Smooth muscle cell (in vitro differentiated cells): ENCODE measurements at regions not wholly inside any gene's neighbourhood (a gene's known extent, or its start where the extent isn't known, plus 50 kb on each side); places are given as distances from the start of the nearest gene placed in this dataset.

Source experiments
- DNase-seq: peaks from one replicate; lab custom pipeline; 2025; ENCODE audit not compliant: unreplicated experiment; lab: John Stamatoyannopoulos, UW
- H2AFZ ChIP-seq: fragments of 200-600 bp; sonication (generic); 2 replicates; pipeline ENCODE4 v1.6.0; 2016; ENCODE audit warnings: antibody characterized with exemption, low read depth, mild to moderate bottlenecking
- H3F3A ChIP-seq: fragments of 200-600 bp; sonication (generic); 2 replicates; pipeline ENCODE4 v1.6.0; 2017; ENCODE audit warnings: antibody characterized with exemption, low read depth
- H3K27ac ChIP-seq: fragments of 200-600 bp; sonication (generic); 2 replicates; pipeline ENCODE4 v1.5.1; 2016; ENCODE audit warnings: low read depth, mild to moderate bottlenecking
- H3K27me3 ChIP-seq: fragments of 200-600 bp; sonication (generic); 2 replicates; pipeline ENCODE4 v1.6.1; 2016; ENCODE audit warnings: low read depth, mild to moderate bottlenecking
- H3K36me3 ChIP-seq: fragments of 200-600 bp; sonication (generic); 2 replicates; pipeline ENCODE4 v1.5.1; 2016; ENCODE audit warnings: low read depth
- H3K4me1 ChIP-seq: fragments of 200-600 bp; sonication (generic); 2 replicates; pipeline ENCODE4 v1.5.1; 2016; ENCODE audit warnings: low read depth
- H3K4me2 ChIP-seq: fragments of 200-600 bp; sonication (generic); 2 replicates; pipeline ENCODE4 v1.6.0; 2016; ENCODE audit warnings: mild to moderate bottlenecking
- H3K4me3 ChIP-seq: fragments of 200-600 bp; sonication (generic); 2 replicates; pipeline ENCODE4 v1.5.1; 2016; ENCODE audit warnings: mild to moderate bottlenecking
- H3K79me2 ChIP-seq: fragments of 200-600 bp; sonication (generic); 2 replicates; pipeline ENCODE4 v1.6.0; 2016; ENCODE audit warnings: low read depth, mild to moderate bottlenecking
- H3K9ac ChIP-seq: fragments of 200-600 bp; sonication (generic); 2 replicates; pipeline ENCODE4 v1.6.0; 2016; ENCODE audit warnings: low read depth
- H3K9me3 ChIP-seq: fragments of 200-600 bp; sonication (generic); replicated peaks from 2 replicates; pipeline ENCODE4 v1.5.1; 2016; ENCODE audit warnings: low read depth
- H4K20me1 ChIP-seq: fragments of 200-600 bp; sonication (generic); 2 replicates; pipeline ENCODE4 v1.6.0; 2016; ENCODE audit warnings: low read depth
- WGBS: methylation state at CpG from one replicate; pipeline ENCODE4 v1.1.7; 2016; ENCODE audit warnings: low lambda C conversion rate; 5-methylcytosine and 5-hydroxymethylcytosine counted together
- TF ChIP-seq, protein P1 (sequence below): fragments of 200-600 bp; sonication (generic); IDR thresholded peaks from 2 replicates; pipeline ENCODE4 v1.5.1; 2017; ENCODE audit warnings: borderline replicate concordance, mild to moderate bottlenecking, antibody characterized with exemption; ENCODE audit not compliant: insufficient read depth, poor library complexity, severe bottlenecking

GRCh38 chr12:131418121-131418520 lies 292.8 kb upstream of the SFSWAP start:
- Histone ChIP-seq H3K9me3 (no peaks in the 10 kb centered on the region), H3K36me3 (no peaks in the 10 kb centered on the region)

DNA sequence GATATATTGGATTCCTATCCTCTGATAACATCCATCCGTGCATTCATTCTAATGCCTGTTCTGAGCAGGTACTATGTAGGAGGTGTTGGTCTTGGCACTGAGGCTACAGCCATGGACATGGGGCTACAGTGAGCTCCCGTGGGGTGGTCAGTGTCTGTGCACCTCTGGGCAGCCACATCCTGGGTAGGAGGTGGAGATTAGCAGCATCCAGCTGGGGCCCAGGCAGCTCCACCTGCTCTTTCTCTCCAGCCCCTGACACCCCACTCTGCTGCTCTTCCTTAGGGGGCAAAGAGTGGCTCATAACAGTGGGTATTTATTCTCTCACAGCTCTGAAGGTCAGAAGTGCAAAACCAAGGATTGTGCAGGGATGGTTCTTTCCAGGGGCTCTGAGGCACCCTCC lies 292.0 kb upstream of the SFSWAP start:
- Histone ChIP-seq H3K4me3 (no peak overlapping the region), H2AFZ (no peak overlapping the region), H3K9me3 (no peaks in the 10 kb centered on the region), H3K79me2 (no peaks in the 10 kb centered on the region), H3F3A (no peaks in the 10 kb centered on the region), H3K4me1 (no peaks in the 10 kb centered on the region), H3K27me3 (no peaks in the 10 kb centered on the region), H4K20me1 (no peaks in the 10 kb centered on the region), H3K36me3 (no peaks in the 10 kb centered on the region), H3K9ac (no peak overlapping the region), H3K4me2 (no peak overlapping the region), H3K27ac (no peak overlapping the region)
- no peak for DNase-seq
- WGBS = 72% methylated on average over 2 of the region's 2 CpGs
- TF ChIP-seq, protein P1, sequence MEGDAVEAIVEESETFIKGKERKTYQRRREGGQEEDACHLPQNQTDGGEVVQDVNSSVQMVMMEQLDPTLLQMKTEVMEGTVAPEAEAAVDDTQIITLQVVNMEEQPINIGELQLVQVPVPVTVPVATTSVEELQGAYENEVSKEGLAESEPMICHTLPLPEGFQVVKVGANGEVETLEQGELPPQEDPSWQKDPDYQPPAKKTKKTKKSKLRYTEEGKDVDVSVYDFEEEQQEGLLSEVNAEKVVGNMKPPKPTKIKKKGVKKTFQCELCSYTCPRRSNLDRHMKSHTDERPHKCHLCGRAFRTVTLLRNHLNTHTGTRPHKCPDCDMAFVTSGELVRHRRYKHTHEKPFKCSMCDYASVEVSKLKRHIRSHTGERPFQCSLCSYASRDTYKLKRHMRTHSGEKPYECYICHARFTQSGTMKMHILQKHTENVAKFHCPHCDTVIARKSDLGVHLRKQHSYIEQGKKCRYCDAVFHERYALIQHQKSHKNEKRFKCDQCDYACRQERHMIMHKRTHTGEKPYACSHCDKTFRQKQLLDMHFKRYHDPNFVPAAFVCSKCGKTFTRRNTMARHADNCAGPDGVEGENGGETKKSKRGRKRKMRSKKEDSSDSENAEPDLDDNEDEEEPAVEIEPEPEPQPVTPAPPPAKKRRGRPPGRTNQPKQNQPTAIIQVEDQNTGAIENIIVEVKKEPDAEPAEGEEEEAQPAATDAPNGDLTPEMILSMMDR = no peak

More at GRCh38 chr12:131418121-131418520, 292.8 kb upstream of the SFSWAP start:
- Histone ChIP-seq H2AFZ (no peak overlapping the region), H4K20me1 (no peaks in the 10 kb centered on the region), H3K27ac (no peak overlapping the region), H3K4me2 (no peak overlapping the region), H3K27me3 (no peaks in the 10 kb centered on the region), H3K4me1 (no peaks in the 10 kb centered on the region), H3K4me3 (no peak overlapping the region), H3K79me2 (no peaks in the 10 kb centered on the region), H3K9ac (no peak overlapping the region), H3F3A (no peaks in the 10 kb centered on the region)
- TF ChIP-seq, protein P1 = no peak
- no peak for DNase-seq
- 88% methylated on average over 8 of the region's 8 CpGs for WGBS

DNA sequence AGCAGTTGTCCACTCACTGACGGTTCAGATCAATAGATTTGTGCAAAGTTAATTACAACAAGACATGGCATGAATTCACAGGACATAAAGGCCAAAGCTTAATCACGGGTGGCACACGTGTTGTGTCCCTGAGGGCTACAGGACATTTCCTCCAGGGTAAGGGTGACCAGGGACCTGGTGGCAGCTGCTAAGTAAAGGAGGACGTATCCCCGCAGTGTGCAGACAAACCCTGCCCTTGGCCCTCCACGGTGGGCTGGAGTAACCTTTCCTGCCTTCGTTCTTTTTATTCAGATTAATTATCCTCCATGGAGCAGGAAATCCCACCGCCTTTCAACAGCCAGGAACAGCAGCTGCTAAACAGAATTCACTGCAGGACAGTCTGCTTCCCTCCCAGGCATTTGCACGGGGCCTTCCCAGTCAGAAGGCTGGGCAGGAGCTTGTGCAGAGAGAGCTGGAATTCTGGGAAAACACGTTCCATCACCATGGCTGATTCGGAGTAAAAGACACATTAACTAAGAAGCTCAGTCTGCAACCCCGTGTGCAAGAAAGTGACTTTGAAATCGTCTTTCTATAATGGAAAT lies 289.9 kb upstream of the SFSWAP start:
- WGBS = 89% methylated on average over 13 of the region's 13 CpGs
- no peak overlapping the region for H3K4me3 ChIP-seq
- H3F3A ChIP-seq = no peaks in the 10 kb centered on the region
- no peaks in the 10 kb centered on the region for H3K27me3 ChIP-seq
- H4K20me1 ChIP-seq = no peaks in the 10 kb centered on the region
- no peak overlapping the region for H3K27ac ChIP-seq
- H3K9ac ChIP-seq = no peak overlapping the region
- no peak overlapping the region for H3K4me2 ChIP-seq
- H2AFZ ChIP-seq = no peak overlapping the region
- H3K36me3 ChIP-seq = no peaks in the 10 kb centered on the region
- no peaks in the 10 kb centered on the region for H3K79me2 ChIP-seq
- H3K9me3 ChIP-seq = no peaks in the 10 kb centered on the region
- TF ChIP-seq, protein P1 = no peak
- no peaks in the 10 kb centered on the region for H3K4me1 ChIP-seq
- no peak for DNase-seq

- H3K79me2 ChIP-seq = no peaks in the 10 kb centered on the region
- no peaks in the 10 kb centered on the region for H3K36me3 ChIP-seq
- TF ChIP-seq, protein P1 = no peak
- H3K9ac ChIP-seq = no peak overlapping the region
- H4K20me1 ChIP-seq = no peaks in the 10 kb centered on the region
- no peaks in the 10 kb centered on the region for H3K4me1 ChIP-seq
- WGBS = 81% methylated on average over 10 of the region's 10 CpGs
- no peak overlapping the region for H2AFZ ChIP-seq
- no peak overlapping the region for H3K4me3 ChIP-seq
- no peak overlapping the region for H3K4me2 ChIP-seq
- no peak for DNase-seq
- H3K27ac ChIP-seq = no peak overlapping the region
- no peaks in the 10 kb centered on the region for H3F3A ChIP-seq
- no peaks in the 10 kb centered on the region for H3K27me3 ChIP-seq
- no peaks in the 10 kb centered on the region for H3K9me3 ChIP-seq
These were observed 289.2 kb upstream of the SFSWAP start for GRCh38 chr12:131421509-131422186.
